ENCODE measurements at regions not wholly inside any gene's neighbourhood (a gene's known extent, or its start where the extent isn't known, plus 50 kb on each side); places are given as distances from the start of the nearest gene placed in this dataset.

GRCh38 chr12:107539196-107539939, 146.2 kb upstream of the PWP1 start:
- no peak for DNase-seq

GRCh38 chr12:107541001-107541705, 144.4 kb upstream of the PWP1 start:
- DNase-seq, result no peak

GRCh38 chr12:107543416-107543815, 142.2 kb upstream of the PWP1 start:
- no peak for DNase-seq

- no peak for DNase-seq
Measured at GRCh38 chr12:107543841-107544240, 141.8 kb upstream of the PWP1 start.

- DNase-seq, result no peak
Measured at GRCh38 chr12:107544937-107545336, 140.7 kb upstream of the PWP1 start.

- DNase-seq, result no peak
Measured at GRCh38 chr12:107545737-107546353, 139.8 kb upstream of the PWP1 start.

GRCh38 chr12:107547389-107547788, 138.2 kb upstream of the PWP1 start:
- DNase-seq, result no peak

- no peak for DNase-seq
Measured at GRCh38 chr12:107549651-107550480, 135.7 kb upstream of the PWP1 start.

GRCh38 chr12:107551434-107551833, 134.2 kb upstream of the PWP1 start:
- DNase-seq, result no peak

- no peak for DNase-seq
Measured at GRCh38 chr12:107552263-107552662, 133.3 kb upstream of the PWP1 start.

GRCh38 chr12:107553211-107553765, 132.3 kb upstream of the PWP1 start:
- no peak for DNase-seq

GRCh38 chr12:107554941-107555340, 130.7 kb upstream of the PWP1 start:
- no peak for DNase-seq

GRCh38 chr12:107557026-107557425, 128.6 kb upstream of the PWP1 start:
- DNase-seq, result no peak

GRCh38 chr12:107557589-107558100, 128.0 kb upstream of the PWP1 start:
- no peak for DNase-seq

GRCh38 chr12:107558141-107558815, 127.3 kb upstream of the PWP1 start:
- DNase-seq, result no peak

- no peak for DNase-seq
Measured at GRCh38 chr12:107558816-107559382, 126.7 kb upstream of the PWP1 start.

GRCh38 chr12:107560165-107560898, 125.3 kb upstream of the PWP1 start:
- DNase-seq, result no peak

- no peak for DNase-seq
Measured at GRCh38 chr12:107560899-107561285, 124.7 kb upstream of the PWP1 start.

- DNase-seq, result peak in 1 of 2 experiments; percentile 11
Measured at GRCh38 chr12:107564946-107565345, 120.7 kb upstream of the PWP1 start.

GRCh38 chr12:107565551-107565950, 120.0 kb upstream of the PWP1 start:
- DNase-seq, result no peak
